Endothelial cell of umbilical vein (primary cell): ENCODE measurements at regions not wholly inside any gene's neighbourhood (a gene's known extent, or its start where the extent isn't known, plus 50 kb on each side); places are given as distances from the start of the nearest gene placed in this dataset.

Experiments
- BruUV-seq: library from RNA; stranded (reverse); fragments of 400-500 nt; replicated peaks from 2 replicates; lab custom pipeline; 2021; lab: Mats Ljungman, UMichigan
- CTCF ChIA-PET: fragments of 300-600, 350-600 bp; sonication (Branson Sonifier 250); formaldehyde crosslinking; loops from one replicate; lab custom pipeline; 2021; ENCODE audit warnings: antibody characterized with exemption, inconsistent platforms; lab: Charles Lee
- POLR2A ChIA-PET: fragments of 300-600, 350-600 bp; sonication (Branson Sonifier 250); formaldehyde crosslinking; loops from one replicate; lab custom pipeline; 2021; ENCODE audit warnings: antibody characterized with exemption, inconsistent platforms; lab: Charles Lee
- DNase-seq: peaks from one replicate; pipeline ENCODE4 v3.0.0-alpha.2; 2011; ENCODE audit warnings: low read depth, low spot score
- FAIRE-seq: peaks from 2 replicates; lab custom pipeline; 2011; peaks lifted over from hg19 to GRCh38; lab: Jason Lieb, UNC
- H2AFZ ChIP-seq: 2 replicates; pipeline ENCODE4 v1.6.0; 2012; ENCODE audit warnings: low read depth, low read length, control low read depth, inconsistent platforms
- H3K27ac ChIP-seq: 2 replicates; pipeline ENCODE4 v1.5.1; 2011; ENCODE audit warnings: low read depth, mild to moderate bottlenecking, control low read depth, low read length, moderate library complexity; ENCODE audit not compliant: insufficient read depth
- H3K27me3 ChIP-seq, 2 experiments: 2 replicates each; pipeline versions ENCODE4 v1.6.0 to v1.6.1; 2011; ENCODE audit warnings: low read length in 2 of 2, mixed read lengths in 1 of 2; ENCODE audit not compliant: control insufficient read depth in 2 of 2, insufficient read depth in 2 of 2
- H3K36me3 ChIP-seq, 2 experiments: 2 replicates in 1 of 2; 3 replicates in 1 of 2; pipeline ENCODE4 v1.5.1; 2011; ENCODE audit warnings: low read length in 2 of 2, mild to moderate bottlenecking in 1 of 2, moderate library complexity in 1 of 2; ENCODE audit not compliant: control insufficient read depth in 2 of 2, insufficient read depth in 2 of 2; ENCODE audit errors: extremely low read depth in 1 of 2
- H3K4me1 ChIP-seq: 3 replicates; pipeline ENCODE4 v1.5.1; 2011; ENCODE audit warnings: mild to moderate bottlenecking, low read length; ENCODE audit not compliant: control insufficient read depth, insufficient read depth; ENCODE audit errors: extremely low read depth
- H3K4me2 ChIP-seq: 2 replicates; pipeline ENCODE4 v1.6.1; 2011; ENCODE audit warnings: low read length, control low read depth, mixed read lengths; ENCODE audit not compliant: insufficient read depth
- H3K4me3 ChIP-seq, 3 experiments: fragments of 200-600 bp in 1 of 3; sonication (generic), shearing (Covaris generic) in 1 of 3; replicated peaks in 1 of 3; 2 replicates each; pipeline ENCODE4 v1.5.1; 2011 to 2016; ENCODE audit warnings: control low read depth in 3 of 3, low read length in 3 of 3, mild to moderate bottlenecking in 2 of 3, inconsistent platforms in 1 of 3, low read depth in 1 of 3, moderate library complexity in 1 of 3; ENCODE audit not compliant: insufficient read depth in 1 of 3
- H3K79me2 ChIP-seq: 2 replicates; pipeline ENCODE4 v1.6.0; 2012; ENCODE audit warnings: low read length, inconsistent platforms; ENCODE audit not compliant: control insufficient read depth, insufficient read depth
- H3K9ac ChIP-seq: replicated peaks from 2 replicates; pipeline ENCODE3; 2011; ENCODE audit warnings: low read length, control low read depth; ENCODE audit not compliant: insufficient read depth; ENCODE audit errors: extremely low read depth
- H3K9me1 ChIP-seq: replicated peaks from 3 replicates; pipeline ENCODE4 v1.6.0; 2011; ENCODE audit warnings: mild to moderate bottlenecking, low read length; ENCODE audit not compliant: control insufficient read depth, insufficient read depth; ENCODE audit errors: extremely low read depth
- H3K9me3 ChIP-seq: replicated peaks from 2 replicates; pipeline ENCODE4 v1.5.1; 2012; ENCODE audit warnings: low read length, inconsistent platforms; ENCODE audit not compliant: control insufficient read depth, insufficient read depth
- H4K20me1 ChIP-seq: replicated peaks from 2 replicates; pipeline ENCODE3; 2011; ENCODE audit warnings: mild to moderate bottlenecking, low read length; ENCODE audit not compliant: control insufficient read depth, insufficient read depth; ENCODE audit errors: extremely low read depth
- CTCF ChIP-seq, 2 donors: IDR thresholded peaks; 1 replicate in 1 of 2; 2 replicates in 1 of 2; pipeline ENCODE4 v1.5.1; 2011; ENCODE audit warnings: low read length in 2 of 2, mild to moderate bottlenecking in 2 of 2, moderate library complexity in 2 of 2, control low read depth in 1 of 2, inconsistent platforms in 1 of 2, low read depth in 1 of 2; ENCODE audit not compliant: insufficient read depth in 1 of 2; ENCODE audit errors: extremely low read depth in 1 of 2
- EZH2 ChIP-seq: IDR thresholded peaks from 2 replicates; pipeline ENCODE4 v1.6.1; 2012; ENCODE audit warnings: borderline replicate concordance, low read depth, mild to moderate bottlenecking, moderate library complexity, low read length, inconsistent platforms; ENCODE audit not compliant: severe bottlenecking
- FOS ChIP-seq: IDR thresholded peaks from 2 replicates; pipeline ENCODE4 v1.6.1; 2011; ENCODE audit warnings: mild to moderate bottlenecking, low read length, moderate library complexity, borderline replicate concordance; ENCODE audit not compliant: insufficient read depth
- GATA2 ChIP-seq: IDR thresholded peaks from 2 replicates; pipeline ENCODE4 v1.7.0; 2011; ENCODE audit warnings: low read depth, mild to moderate bottlenecking, moderate library complexity, mixed read lengths, low read length; ENCODE audit not compliant: insufficient read length, insufficient read depth
- JUN ChIP-seq: IDR thresholded peaks from 2 replicates; pipeline ENCODE4 v1.6.1; 2011; ENCODE audit warnings: borderline replicate concordance, low read depth; ENCODE audit not compliant: insufficient read length, insufficient read depth
- MAX ChIP-seq: IDR thresholded peaks from 2 replicates; pipeline ENCODE4 v1.6.1; 2011; ENCODE audit not compliant: insufficient read depth, insufficient read length
- MYC ChIP-seq: IDR thresholded peaks from one replicate; pipeline ENCODE4 v1.6.1; 2011; ENCODE audit warnings: mild to moderate bottlenecking, low read depth, low read length
- POLR2A ChIP-seq: IDR thresholded peaks from 2 replicates; pipeline ENCODE4 v1.6.1; 2012; ENCODE audit warnings: low read depth, mild to moderate bottlenecking, control low read depth, low read length
- POLR2AphosphoS5 ChIP-seq: IDR thresholded peaks from 2 replicates; pipeline ENCODE4 v1.6.1; 2012; ENCODE audit warnings: low read depth, mild to moderate bottlenecking, control low read depth, low read length, moderate library complexity; ENCODE audit not compliant: insufficient read depth
- dilution Hi-C: fragments of 300-500 bp; cut with MboI; formaldehyde crosslinking; loops from one replicate; pipeline ENCODE4 v1.15.0; 2019; ENCODE audit warnings: low sequenced_read_pairs; ENCODE audit not compliant: extremely low pct_ligation_motif_present
- intact Hi-C: fragments of 100-400 bp; cut with micrococcal nuclease; formaldehyde crosslinking; loops from one replicate; pipeline ENCODE4 v1.10.0; 2022

GRCh38 chr2:78535395-78535794 lies 490.1 kb upstream of the REG3G start:
- intact Hi-C loops (no loop called here), dilution Hi-C loops (no loop called here)
- BruUV-seq = no TSS peak
- no peak overlapping the region for H3K27ac ChIP-seq
- no peaks in the 10 kb centered on the region for H3K9me3 ChIP-seq
- H3K79me2 ChIP-seq = no peaks in the 10 kb centered on the region
- no peaks in the 10 kb centered on the region for H3K36me3 ChIP-seq
- no peak overlapping the region for H3K4me3 ChIP-seq
- DNase-seq (no peak), FAIRE-seq (no peak)
- no peaks in the 10 kb centered on the region for H3K27me3 ChIP-seq
- H3K9ac ChIP-seq = no peak overlapping the region
- ChIA-PET CTCF (no interaction called here), POLR2A (no interaction called here)
- H3K4me1 ChIP-seq = no peaks in the 10 kb centered on the region
- TF ChIP-seq JUN (no peak), FOS (no peak), POLR2AphosphoS5 (no peak), EZH2 (no peak)
- no peak overlapping the region for H2AFZ ChIP-seq
- no peaks in the 10 kb centered on the region for H4K20me1 ChIP-seq
- no peak overlapping the region for H3K4me2 ChIP-seq
- no peaks in the 10 kb centered on the region for H3K9me1 ChIP-seq

GRCh38 chr2:78538322-78538721 lies 487.2 kb upstream of the REG3G start:
- H3K36me3 ChIP-seq = no peaks in the 10 kb centered on the region
- BruUV-seq = no TSS peak
- DNase-seq (no peak), FAIRE-seq (no peak)
- intact Hi-C loops = no loop called here
- CTCF ChIA-PET = no interaction called here
- H2AFZ ChIP-seq = no peak overlapping the region
- no peaks in the 10 kb centered on the region for H3K4me1 ChIP-seq
- H3K4me2 ChIP-seq = no peak overlapping the region
- H4K20me1 ChIP-seq = no peaks in the 10 kb centered on the region
- no peaks in the 10 kb centered on the region for H3K79me2 ChIP-seq
- H3K9me3 ChIP-seq = peaks cover 2% of the 10 kb centered on the region
- POLR2A ChIA-PET = no interaction called here
- H3K27ac ChIP-seq = no peak overlapping the region
- dilution Hi-C loops = no loop called here
- H3K9me1 ChIP-seq = no peaks in the 10 kb centered on the region
- TF ChIP-seq POLR2A (no peak), EZH2 (no peak), MAX (no peak), GATA2 (no peak), CTCF (IDR thresholded peaks at IDR 0.05; ENCODE audit: extremely low read depth in 1 of 2, insufficient read depth in 1 of 2, low read depth in 1 of 2, low read length in 2 of 2) (no peak), FOS (no peak), POLR2AphosphoS5 (no peak), JUN (no peak), MYC (no peak)
- H3K4me3 ChIP-seq = no peak overlapping the region
- no peaks in the 10 kb centered on the region for H3K27me3 ChIP-seq
- no peak overlapping the region for H3K9ac ChIP-seq
